Progenitor cell of endocrine pancreas (in vitro differentiated cells): ENCODE measurements at regions not wholly inside any gene's neighbourhood (a gene's known extent, or its start where the extent isn't known, plus 50 kb on each side); places are given as distances from the start of the nearest gene placed in this dataset.

Experiments
- DNase-seq: peaks from one replicate; pipeline ENCODE4 v3.0.0; 2021; ENCODE audit warnings: low spot score; ENCODE audit not compliant: unreplicated experiment
- H3K27ac Mint-ChIP-seq: 2 replicates; pipeline ENCODE4 v1.8.0; 2021; ENCODE audit warnings: mild to moderate bottlenecking, moderate library complexity, mixed read lengths
- H3K27me3 Mint-ChIP-seq: 2 replicates; pipeline ENCODE4 v1.8.0; 2021; ENCODE audit warnings: mixed read lengths
- H3K36me3 Mint-ChIP-seq: 2 replicates; pipeline ENCODE4 v1.8.0; 2022; ENCODE audit warnings: mixed read lengths; ENCODE audit not compliant: insufficient read depth
- H3K4me1 Mint-ChIP-seq: 2 replicates; pipeline ENCODE4 v1.8.0; 2021; ENCODE audit warnings: low read depth, mixed read lengths
- H3K4me3 Mint-ChIP-seq: 2 replicates; pipeline ENCODE4 v1.8.0; 2021; ENCODE audit warnings: low read depth, mild to moderate bottlenecking, moderate library complexity, mixed read lengths
- H3K9me3 Mint-ChIP-seq: 2 replicates; pipeline ENCODE4 v1.8.0; 2021; ENCODE audit warnings: low read depth, mixed read lengths
- TF ChIP-seq, protein P1 (sequence below): fragments of 200-600 bp; sonication (generic); IDR thresholded peaks from one replicate; pipeline ENCODE4 v1.5.0; 2021; ENCODE audit warnings: antibody characterized with exemption, mild to moderate bottlenecking; ENCODE audit not compliant: unreplicated experiment

DNA sequence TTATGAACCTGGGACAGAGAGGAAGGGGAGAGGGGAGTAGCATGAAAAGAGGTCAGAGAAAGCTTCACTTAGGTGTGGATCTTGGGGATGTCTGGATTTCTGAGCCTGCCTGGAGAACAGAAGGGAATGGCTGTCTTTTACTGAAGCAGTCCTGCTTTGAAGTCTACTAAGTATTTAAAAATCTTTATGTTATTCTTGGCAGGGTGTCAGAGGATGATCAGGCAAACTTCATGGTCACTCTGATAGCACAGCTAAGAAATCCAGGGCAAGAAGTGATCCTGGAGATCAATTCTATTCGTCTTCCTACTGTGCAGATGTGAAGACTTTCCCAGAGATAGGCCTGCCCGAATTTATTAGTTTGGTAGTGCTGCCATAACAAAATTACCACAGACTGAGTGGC lies 464.4 kb upstream of the BOD1L1 start:
- no peak overlapping the region for H3K4me3 Mint-ChIP-seq
- no peaks in the 10 kb centered on the region for H3K4me1 Mint-ChIP-seq
- TF ChIP-seq, protein P1, sequence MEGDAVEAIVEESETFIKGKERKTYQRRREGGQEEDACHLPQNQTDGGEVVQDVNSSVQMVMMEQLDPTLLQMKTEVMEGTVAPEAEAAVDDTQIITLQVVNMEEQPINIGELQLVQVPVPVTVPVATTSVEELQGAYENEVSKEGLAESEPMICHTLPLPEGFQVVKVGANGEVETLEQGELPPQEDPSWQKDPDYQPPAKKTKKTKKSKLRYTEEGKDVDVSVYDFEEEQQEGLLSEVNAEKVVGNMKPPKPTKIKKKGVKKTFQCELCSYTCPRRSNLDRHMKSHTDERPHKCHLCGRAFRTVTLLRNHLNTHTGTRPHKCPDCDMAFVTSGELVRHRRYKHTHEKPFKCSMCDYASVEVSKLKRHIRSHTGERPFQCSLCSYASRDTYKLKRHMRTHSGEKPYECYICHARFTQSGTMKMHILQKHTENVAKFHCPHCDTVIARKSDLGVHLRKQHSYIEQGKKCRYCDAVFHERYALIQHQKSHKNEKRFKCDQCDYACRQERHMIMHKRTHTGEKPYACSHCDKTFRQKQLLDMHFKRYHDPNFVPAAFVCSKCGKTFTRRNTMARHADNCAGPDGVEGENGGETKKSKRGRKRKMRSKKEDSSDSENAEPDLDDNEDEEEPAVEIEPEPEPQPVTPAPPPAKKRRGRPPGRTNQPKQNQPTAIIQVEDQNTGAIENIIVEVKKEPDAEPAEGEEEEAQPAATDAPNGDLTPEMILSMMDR = no peak
- no peaks in the 10 kb centered on the region for H3K36me3 Mint-ChIP-seq
- no peak overlapping the region for H3K27ac Mint-ChIP-seq
- no peak for DNase-seq
- no peaks in the 10 kb centered on the region for H3K27me3 Mint-ChIP-seq
- H3K9me3 Mint-ChIP-seq = no peaks in the 10 kb centered on the region

DNA sequence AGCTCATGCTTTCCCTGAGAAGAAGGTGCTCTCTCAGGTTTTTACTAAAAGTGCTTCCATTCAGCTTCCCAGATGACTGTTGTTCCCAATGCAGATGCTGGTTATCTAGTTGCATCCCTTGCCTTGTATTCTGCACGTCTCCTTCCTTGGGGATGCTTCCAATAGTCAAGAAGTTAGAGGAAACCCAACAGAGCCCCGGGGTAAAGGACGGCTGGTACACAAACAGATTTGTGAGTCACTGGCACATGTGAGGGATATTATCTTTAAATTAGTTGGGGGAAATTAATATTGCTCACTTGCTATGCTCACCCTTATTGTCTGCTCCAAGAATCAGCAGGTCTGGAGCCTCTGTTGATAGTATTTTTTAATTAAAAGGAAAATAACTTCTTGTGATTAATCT lies 465.2 kb upstream of the BOD1L1 start:
- DNase-seq = no peak
- TF ChIP-seq, protein P1 = no peak
- H3K4me3 Mint-ChIP-seq = no peak overlapping the region
- H3K36me3 Mint-ChIP-seq = no peaks in the 10 kb centered on the region
- H3K27ac Mint-ChIP-seq = no peak overlapping the region
- H3K9me3 Mint-ChIP-seq = no peaks in the 10 kb centered on the region
- no peaks in the 10 kb centered on the region for H3K4me1 Mint-ChIP-seq
- no peaks in the 10 kb centered on the region for H3K27me3 Mint-ChIP-seq

DNA sequence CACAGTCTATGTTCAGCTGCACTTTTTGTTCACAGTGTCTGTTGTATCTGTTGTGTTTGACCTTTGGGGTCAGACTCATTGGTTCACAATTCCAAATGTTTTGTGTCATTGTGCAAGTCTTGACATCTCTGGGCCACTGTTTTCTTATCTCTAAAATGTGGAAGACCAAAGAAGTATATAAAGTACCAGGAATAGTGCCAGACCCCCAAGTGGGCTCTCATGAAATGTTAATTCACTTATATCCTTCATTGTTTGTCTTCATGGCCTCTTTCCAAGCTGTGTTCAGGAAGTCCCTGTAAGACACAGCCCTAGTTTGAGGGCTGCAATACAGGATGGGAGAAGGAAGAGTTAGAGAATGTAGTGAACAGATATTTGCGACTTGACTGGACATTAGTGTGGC lies 468.3 kb upstream of the BOD1L1 start:
- Mint-ChIP-seq H3K27me3 (no peaks in the 10 kb centered on the region), H3K4me3 (no peak overlapping the region), H3K4me1 (no peaks in the 10 kb centered on the region), H3K27ac (no peak overlapping the region), H3K36me3 (no peaks in the 10 kb centered on the region), H3K9me3 (no peaks in the 10 kb centered on the region)
- TF ChIP-seq, protein P1 = no peak
- DNase-seq = no peak

DNA sequence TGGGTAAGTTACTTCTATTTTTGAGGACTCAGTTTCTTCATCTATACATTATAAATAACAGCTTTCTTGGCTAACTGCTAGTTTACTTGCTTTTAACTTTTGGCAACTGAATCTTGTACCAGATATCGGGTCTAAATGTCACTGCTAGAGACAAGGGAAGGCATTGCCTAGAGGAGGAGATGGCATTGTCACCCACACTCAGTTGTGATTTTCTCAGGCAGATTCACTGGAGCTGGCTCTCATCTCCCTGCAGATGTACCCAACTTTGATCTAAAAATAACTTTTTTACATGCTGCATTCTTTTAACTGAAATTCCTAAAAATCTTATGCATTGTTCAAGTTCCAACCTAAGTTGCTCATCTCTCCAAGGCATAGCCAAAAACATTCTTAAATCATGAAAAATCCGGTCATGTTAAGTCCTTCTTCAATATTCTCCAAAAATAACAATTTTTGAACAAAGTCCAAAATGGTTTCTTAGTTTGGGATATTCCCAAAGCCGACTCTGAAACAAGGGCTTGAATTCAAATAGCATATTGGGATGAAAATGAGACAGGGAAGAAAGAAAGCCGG lies 469.0 kb upstream of the BOD1L1 start:
- Mint-ChIP-seq H3K27ac (no peak overlapping the region), H3K27me3 (no peaks in the 10 kb centered on the region), H3K4me3 (no peak overlapping the region), H3K9me3 (no peaks in the 10 kb centered on the region), H3K4me1 (no peaks in the 10 kb centered on the region), H3K36me3 (no peaks in the 10 kb centered on the region)
- TF ChIP-seq, protein P1 = no peak
- DNase-seq = no peak

DNA sequence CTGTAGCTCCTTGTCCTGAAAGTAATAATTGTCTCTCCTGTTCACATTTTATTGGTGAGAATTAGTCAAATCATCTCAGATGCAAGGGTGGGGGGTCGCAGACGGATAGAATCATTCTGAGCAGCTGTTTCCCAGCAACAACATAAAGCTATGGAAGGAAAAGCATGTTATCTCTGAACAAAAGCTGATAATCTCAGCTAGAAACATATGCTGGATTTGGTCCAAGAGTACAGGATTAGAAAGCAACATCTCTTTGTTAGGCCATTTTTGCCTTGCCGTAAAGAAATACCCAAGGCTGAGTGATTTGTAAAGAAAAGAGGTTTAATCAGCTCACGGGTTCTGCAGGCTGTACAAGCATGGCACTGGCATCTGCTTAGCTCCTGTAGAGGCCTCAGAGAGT lies 472.8 kb upstream of the BOD1L1 start:
- TF ChIP-seq, protein P1 = no peak
- Mint-ChIP-seq H3K4me1 (no peaks in the 10 kb centered on the region), H3K4me3 (no peak overlapping the region), H3K9me3 (peaks cover under 1% of the 10 kb centered on the region), H3K27me3 (no peaks in the 10 kb centered on the region), H3K36me3 (no peaks in the 10 kb centered on the region), H3K27ac (no peak overlapping the region)
- DNase-seq = no peak
